ENCODE measurements at regions not wholly inside any gene's neighbourhood (a gene's known extent, or its start where the extent isn't known, plus 50 kb on each side); places are given as distances from the start of the nearest gene placed in this dataset.
"Not testable (repeated sequence)": the region's sequence is repeated elsewhere in the genome, so short reads cannot be mapped to it uniquely, and the experiment has no call there.

DNA sequence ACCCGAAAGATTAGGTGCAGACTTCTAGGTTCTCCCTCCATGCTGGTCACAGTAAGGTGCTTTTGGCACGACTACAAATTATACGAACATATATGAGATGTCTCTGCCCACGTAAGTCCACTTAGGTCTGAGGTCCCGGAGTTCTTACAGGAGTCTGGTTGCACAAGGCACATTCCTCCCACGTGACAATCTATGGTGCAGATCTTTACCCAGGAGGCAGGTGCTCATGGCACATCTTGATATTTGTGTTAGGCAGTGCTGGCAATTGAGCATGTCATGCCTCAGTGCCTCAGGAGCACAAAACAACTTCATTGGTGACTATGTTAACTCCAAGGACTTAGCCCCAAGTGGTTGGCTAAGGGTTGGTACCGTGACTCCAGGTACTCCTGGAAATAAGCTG lies 92.0 kb upstream of the AMN1 start:
- no peak for DNase-seq (ENCODE audit: low spot score)

DNA sequence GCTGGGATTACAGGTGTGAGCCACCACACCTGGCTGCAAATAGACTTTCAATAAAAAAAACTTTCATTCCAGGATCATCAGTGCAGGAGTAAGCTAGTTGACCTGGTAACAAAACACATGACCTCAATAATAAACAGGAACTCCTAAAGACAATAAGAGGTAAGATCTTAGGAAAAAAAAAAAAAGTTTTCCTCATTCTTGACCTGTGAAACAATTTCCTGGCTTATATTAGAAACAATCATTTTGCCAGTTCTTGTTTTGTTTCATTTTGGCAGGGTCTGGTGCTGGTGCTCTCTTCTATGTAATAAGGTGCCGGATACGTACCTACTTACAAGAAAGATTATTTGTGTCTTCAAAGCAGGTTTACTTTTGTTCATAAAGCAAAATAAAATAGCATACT lies 90.6 kb upstream of the AMN1 start:
- no peak for DNase-seq (ENCODE audit: low spot score)

DNA sequence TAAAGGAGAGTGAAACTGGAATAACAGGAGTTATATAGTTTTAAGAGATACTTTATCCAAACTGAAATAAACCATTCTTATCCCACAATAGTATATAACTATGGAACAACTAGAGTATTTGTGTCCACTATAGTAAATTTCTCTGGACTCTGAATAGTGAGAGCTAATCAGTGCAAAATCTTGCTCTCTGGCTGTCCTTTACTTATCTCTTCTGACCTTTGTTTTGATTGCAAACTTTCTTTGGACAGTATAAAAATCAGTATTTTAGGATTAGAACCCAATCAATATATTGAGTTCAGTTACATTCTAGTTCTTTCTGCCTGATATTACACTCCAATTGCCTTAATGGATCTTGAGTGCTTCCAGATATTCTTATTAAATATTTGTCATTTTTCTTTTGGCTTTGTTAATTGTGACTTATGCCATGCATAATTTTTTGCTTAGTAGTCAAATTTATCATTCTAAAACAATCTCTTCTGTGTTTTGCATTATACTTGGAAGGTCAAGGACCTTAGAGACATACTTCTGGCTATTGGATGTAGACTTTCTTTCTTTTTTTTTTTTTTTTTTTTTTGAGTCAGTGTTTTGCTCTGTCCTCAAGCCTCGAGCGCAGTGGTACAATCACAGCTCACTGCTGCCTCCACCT lies 89.9 kb upstream of the AMN1 start:
- DNase-seq (ENCODE audit: low spot score), result no peak

DNA sequence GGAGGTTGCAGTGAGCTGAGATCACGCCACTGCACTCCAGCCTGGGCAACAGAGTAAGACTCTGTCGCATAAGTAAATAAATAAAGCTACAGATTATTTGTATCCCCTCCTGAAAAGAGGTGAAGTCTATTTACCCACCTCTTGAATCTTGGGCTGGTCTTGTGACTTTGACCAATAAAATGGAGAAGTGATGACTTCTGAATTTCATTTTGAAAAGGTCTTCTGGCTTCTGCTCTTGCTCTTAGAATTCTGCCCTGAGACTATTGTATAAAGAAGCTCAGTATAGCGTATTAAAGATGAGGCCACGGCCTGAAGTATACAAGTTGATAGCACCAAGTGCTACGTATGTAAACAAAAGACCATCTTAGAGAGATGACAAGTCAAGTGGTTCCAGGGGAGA lies 88.3 kb upstream of the AMN1 start:
- no peak for DNase-seq (ENCODE audit: low spot score)

DNA sequence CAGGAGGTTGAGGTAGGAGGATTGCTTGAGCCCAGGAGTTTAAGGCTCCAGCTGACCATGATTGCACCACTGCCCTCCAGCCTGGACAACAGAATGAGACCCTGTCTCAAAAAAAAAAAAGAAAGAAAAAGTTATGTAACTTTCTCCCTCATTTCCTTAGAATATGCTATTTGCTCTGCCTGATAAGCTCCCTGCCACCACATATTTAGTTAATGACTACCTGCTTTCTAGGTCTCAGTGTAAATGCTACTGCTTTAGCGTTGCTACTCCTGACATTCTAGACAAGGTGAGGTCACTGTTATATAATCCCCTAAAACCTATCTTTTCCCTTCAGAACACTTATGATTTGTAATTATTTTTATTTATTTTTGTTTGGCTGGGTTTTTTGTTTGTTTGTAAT lies 86.3 kb upstream of the AMN1 start:
- no peak for DNase-seq (ENCODE audit: low spot score)

DNA sequence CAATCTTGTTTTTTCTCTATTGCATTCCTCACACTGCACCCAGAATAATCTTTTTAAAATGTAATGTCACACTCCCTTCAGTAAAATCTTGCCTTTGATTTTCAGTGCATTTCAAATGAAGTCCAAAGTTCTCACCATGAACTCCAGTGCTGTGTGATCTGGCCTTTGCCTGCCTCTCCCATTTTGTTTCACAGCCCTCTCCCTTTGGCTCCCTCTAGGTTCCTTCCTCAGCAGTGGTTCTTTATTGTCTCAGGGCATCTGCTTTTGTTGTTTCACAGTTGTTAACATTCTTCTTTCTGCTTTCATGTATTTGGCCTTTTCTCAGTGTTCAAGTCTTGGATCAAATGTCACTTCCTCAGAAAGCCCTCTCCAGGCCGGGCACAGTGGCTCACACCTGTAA lies 84.5 kb upstream of the AMN1 start:
- DNase-seq (ENCODE audit: low spot score), result no peak

DNA sequence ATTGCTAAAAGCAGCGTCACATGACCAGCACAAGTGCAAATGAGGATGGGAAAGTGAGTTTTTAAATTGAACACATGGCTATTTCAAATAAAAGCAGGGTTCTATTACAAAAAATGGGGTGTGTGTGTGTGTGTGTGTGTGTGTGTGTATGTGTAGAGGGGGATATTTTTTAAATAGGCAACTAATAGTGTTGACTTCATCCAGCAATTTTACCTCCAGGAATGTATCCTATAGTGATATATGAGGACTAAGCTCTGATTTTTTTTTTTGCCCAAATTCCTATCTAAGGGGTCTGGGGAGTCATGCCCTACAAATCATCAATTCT lies 78.9 kb upstream of the AMN1 start:
- no peak for DNase-seq (ENCODE audit: low spot score)

DNA sequence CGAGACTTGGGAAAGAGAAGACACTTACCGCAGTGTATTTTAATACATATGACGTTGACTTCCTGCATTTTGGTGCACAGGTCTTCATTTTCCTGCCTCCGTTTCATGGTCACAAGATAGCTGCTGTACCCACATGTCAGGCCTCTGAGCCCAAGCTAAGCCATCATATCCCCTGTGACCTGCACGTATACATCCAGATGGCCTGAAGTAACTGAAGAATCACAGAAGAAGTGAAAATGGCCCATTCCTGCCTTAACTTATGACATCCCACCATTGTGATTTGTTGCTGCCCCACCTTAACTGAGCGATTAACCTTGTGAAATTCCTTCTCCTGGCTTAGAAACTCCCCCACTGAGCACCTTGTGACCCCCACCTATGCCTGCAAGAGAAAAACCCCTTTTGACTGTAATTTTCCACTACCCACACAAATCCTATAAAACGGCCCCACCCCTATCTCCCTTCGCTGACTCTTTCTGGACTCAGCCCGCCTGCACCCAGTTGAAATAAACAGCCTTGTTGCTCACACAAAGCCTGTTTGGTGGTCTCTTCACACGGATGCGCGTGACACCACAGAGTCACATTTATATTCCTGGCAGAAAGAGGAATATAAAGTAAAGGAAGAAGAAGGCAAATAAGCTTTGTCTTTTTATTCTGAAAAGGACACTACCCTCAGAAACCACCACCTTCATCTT lies 78.4 kb upstream of the AMN1 start:
- DNase-seq (ENCODE audit: low spot score), result not testable (repeated sequence)

DNA sequence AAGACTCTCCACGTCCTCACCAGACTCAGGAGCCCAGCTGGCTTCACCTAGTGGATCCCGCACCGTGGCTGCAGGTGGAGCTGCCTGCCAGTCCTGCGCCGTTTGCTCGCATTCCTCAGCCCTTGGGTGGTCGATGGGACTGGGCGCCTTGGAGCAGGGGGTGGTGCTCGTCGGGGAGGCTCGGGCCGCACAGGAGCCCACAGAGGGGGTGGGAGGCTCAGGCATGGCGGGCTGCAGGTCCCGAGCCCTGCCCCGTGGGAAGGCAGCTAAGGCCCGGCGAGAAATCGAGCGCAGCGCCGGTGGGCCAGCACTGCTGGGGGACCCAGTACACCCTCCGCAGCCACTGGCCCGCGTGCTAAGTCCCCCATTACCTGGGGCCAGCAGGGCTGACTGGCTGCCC lies 76.9 kb upstream of the AMN1 start:
- not testable (repeated sequence) for DNase-seq (ENCODE audit: low spot score)

DNA sequence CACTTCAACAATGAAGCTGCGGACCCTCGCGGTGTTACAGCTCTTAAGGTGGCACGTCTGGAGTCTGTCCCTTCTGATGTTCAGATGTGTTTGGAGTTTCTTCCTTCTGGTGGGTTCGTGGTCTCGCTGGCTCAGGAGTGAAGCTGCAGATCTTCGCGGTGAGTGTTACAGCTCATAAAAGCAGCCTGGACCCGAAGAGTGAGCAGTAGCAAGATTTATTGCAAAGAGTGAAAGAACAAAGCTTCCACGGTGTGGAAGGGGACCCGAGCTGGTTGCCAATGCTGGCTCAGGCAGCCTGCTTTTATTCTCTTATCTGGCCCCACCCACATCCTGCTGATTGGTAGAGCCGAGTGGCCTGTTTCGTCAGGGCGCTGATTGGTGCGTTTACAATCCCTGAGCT lies 75.9 kb upstream of the AMN1 start:
- not testable (repeated sequence) for DNase-seq (ENCODE audit: low spot score)

DNA sequence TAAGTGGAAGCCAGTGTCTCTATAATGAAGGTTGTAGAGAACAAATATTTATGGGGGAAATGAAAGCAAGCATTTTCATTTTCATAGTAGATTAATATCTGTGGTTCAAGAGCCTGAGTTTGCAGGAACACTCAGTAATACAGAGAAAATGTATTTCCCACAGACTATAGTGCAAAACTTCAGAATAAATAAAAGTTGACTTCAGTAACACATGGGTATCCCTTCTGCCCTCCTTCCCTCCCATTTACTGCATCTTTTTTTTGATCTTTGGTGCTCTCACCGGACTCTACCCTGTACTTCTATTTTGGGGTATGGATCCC lies 75.3 kb upstream of the AMN1 start:
- no peak for DNase-seq (ENCODE audit: low spot score)

DNA sequence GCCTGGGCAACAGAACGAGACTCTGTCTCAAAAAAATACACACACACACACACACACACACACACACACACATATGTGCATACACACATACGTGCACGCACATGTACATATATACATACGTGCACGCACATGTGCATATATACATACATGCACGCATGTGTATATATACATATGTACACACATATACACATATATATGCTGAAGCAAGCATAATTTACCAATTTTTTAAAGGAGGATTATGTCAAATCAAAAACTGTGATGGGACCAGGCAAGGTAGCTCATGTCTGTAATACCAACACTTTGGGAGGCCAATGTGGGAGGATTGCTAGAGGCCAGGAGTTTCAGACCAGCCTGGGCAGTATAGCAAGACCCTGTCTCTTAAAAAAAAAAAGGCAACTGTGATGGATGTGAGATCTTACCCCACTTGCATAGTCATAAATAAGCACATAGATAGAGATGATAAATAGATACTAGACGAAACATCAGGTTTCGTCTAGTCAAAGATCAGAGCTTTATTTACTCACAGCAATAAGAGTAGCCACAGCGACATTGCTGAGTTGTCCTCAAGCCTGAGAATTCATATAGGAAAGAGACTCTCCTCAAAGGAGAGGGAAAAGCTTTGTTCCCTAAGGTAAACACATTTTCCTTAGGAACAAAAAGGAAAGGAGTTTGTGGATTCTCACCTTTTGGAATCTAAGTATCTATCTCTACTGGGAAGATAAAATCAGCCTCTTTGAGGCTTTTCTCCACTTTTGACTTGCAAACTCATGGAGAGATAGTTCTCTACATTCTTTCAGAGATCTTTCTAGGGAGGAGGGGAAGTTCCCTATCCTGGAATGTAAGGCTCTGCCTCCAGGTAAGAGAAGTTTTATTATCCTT lies 74.7 kb upstream of the AMN1 start:
- no peak for DNase-seq (ENCODE audit: low spot score)

DNA sequence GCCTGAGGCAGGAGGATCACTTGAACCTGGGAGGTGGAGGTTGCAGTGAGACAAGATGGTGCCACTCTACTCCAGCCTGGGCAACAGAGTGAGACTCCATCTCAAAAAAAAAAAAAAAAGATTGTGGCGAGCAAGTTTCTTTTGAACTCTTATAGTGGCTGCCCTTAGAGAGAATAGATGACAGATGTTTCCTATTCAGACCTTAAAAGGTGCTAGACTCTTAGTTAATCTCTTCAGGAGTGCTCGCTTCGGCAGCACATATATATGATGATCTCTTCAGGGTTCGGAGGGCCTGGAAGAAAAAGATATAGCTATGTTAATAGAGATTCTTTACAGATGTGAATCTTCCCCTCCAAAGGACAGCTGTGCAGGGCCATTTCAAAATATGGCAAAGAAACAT lies 73.1 kb upstream of the AMN1 start:
- DNase-seq (ENCODE audit: low spot score), result no peak

DNA sequence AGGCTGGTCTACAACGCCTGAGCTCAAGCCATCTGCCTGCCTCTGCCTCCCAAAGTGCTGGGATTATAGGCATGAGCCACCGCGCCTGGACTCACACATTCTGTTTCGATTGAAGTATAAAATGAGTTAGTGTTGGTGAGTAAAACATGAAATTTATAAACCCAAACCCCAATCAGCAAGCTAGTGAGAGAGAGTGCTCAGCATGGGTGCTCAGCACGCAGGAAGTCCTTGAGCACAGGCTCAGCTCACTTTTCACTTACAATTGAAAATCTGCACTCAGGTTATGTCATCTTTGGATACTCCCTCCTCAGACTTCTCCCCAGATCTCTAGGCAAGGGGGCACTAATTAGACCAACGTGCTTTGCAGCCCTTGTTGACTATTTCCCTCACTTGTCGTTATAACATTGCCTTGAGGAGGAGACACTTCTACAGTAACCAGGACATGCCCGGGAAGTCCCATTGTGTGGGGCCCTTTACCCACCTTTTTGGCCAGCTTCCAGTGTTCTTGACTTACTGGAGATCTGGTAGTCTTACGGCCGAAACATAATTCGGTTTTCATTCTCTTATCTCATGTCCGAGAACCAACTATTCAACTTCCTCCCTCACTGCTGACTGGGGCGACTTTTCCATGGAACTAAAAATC lies 68.5 kb upstream of the AMN1 start:
- no peak for DNase-seq (ENCODE audit: low spot score)

DNA sequence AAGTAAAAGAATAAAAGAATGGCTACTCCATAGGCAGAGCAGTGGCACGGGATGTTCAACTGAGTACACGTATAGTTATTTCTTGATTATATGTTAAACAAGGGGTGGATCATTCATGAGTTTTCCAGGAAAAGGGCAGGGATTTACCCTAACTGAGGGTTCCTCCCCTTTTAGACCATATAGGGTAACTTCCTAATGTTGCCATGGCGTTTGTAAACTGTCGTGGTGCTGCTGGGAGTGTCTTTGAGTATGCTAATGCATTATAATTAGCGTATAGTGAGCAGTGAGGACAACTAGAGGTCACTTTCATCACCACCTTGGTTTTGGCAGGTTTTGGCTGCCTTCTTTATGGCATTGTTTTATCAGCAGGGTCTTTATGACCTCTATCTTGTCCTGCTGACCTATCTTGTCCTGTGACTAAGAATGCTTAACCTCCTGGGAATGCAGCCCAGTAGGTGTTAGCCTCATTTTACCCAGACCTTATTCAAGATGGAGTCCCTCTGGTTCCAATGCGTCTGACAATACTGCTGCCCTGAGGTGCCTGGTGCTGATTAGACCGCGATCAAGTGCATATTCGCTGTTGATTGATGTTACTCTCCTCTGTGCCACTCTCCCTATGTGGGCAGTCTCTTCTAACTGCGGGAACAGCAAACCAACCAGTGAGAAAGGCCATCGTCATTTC lies 67.6 kb upstream of the AMN1 start:
- DNase-seq (ENCODE audit: low spot score), result no peak

DNA sequence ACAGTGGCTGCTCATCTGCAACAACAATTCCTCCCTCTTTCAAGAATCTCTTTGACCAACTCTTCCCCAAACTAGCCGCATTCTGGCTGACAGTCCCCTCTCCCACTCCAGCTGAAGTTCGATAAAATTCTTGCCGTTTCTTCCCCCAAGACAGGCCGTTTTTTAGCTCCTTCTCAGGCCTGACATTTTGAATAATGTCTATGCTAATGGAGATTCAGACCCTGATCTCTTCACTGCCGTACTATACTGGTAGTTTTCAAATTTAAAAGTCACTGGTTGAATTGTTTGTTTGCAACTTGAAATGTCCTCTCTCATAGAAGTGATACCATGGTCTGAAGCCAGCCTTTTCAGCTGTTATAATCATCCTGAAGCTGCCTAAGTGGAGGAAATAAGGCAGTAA lies 65.9 kb upstream of the AMN1 start:
- no peak for DNase-seq (ENCODE audit: low spot score)

DNA sequence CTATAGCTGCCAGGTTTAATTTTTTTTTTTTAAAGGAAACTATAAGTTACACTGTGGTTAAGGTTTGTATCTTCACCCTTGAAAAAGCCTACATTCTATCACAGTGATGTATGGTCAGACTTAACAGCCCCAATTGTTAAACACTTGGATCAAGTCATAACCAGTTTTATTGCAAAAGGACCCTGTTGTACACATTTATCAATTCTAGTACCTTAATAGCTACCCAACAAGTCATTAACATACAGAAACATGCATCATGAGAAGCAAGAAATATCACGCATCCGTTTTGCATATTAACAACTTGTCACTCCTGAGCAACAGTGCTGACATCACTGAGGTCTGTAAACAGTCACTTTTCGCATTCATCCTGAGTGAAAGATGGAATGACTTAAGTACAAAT lies 62.4 kb upstream of the AMN1 start:
- DNase-seq (ENCODE audit: low spot score), result not testable (repeated sequence)

DNA sequence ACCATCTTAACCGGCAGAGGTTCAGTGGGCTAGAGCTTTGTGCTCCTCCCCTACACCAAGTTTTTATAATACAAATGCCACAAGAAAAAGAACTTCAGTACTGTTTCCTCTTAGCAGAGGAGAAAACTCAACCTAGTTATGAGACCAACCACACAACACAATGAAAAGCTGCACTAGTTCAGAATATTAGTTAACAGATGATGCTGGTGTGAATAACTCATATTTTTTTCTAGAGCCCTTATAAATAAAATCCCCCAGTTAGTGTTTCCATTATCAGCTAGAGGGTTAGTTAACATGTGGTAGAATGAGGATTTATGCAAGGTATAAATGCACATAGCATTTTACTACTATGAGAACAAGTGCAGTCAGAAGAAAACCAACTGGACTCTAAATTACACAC lies 61.9 kb upstream of the AMN1 start:
- no peak for DNase-seq (ENCODE audit: low spot score)

DNA sequence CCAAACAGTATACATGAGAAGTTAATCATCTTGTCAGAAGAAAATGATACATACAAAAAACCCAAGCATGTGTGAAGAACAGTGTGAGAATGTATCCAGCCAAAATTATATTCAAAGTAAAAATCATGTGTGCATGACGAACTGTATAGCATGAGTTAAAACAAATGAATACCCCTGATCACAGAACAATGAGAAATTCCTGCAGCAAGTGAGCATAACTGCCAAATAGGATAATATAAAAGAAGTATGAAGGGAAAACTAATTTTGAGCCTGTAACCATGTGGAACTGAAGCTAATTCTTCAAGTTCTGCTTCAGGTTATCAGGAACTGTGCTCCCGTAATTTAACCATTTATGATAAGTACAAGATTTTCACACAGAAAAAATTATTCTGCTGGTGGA lies 56.5 kb upstream of the AMN1 start:
- DNase-seq (ENCODE audit: low spot score), result no peak

DNA sequence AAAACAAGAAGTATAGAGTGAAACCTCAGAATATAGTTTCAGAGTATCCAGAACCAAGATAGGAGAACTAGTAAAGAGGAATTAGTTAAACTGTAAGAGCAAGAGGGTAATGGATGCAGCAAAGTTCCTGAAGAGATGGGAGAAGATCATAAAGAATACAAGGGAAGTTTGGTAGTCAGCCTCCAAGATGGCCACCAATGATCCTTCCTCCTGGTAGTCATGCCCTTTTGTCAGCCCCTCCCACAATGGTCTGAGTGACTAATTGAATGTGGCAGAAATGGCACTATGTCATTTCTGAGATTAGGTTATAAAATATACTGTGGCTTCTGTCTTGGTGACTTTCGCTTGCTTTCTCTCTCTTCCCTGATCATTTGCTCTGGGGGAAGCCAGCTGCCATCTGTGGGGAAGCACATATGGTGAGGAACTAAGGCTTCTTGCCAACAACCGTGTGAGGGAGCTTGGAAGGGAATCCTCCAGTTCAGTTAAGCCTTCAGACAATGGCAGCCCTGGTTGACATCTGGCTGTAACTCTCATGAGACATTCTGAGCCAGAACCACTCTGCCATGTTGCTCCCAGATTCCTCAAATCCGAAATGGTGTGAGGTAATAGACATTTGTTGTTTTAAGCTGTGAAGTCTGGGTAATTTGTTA lies 55.3 kb upstream of the AMN1 start:
- DNase-seq (ENCODE audit: low spot score), result no peak

DNA sequence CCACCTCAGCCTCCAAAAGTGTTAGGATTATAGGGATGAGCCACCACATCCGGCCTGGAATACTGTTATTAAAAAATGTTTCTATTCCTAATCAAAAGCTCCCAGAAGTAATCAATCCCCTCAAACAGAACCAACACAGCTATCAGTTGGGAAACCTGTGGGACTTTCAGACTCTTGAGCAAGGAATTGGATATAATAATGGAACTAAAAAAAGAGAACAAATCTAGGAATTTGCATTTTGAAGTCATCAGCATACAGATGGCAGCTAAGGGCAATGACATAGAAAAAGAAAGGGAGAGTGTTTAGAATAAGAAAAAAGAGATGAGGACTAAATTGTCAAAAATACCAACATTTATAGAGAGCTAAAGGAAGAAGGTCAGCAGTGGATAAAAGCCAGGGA lies 54.7 kb upstream of the AMN1 start:
- no peak for DNase-seq (ENCODE audit: low spot score)
